GM18507 (cell line): ENCODE measurements at regions not wholly inside any gene's neighbourhood (a gene's known extent, or its start where the extent isn't known, plus 50 kb on each side); places are given as distances from the start of the nearest gene placed in this dataset.
"Not testable (repeated sequence)": the region's sequence is repeated elsewhere in the genome, so short reads cannot be mapped to it uniquely, and the experiment has no call there.

Experiments used
- DNase-seq: peaks from one replicate; pipeline ENCODE4 v3.0.0; 2011; ENCODE audit warnings: low read depth; ENCODE audit not compliant: insufficient read length; ENCODE audit errors: extremely low spot score
- FAIRE-seq: peaks from 2 replicates; lab custom pipeline; 2011; peaks lifted over from hg19 to GRCh38; lab: Jason Lieb, UNC

GRCh38 chr6:117761610-117762009 is 86.3 kb downstream of the NUS1 start:
- DNase-seq (no peak), FAIRE-seq (no peak)

GRCh38 chr6:117771403-117771802 is 96.1 kb downstream of the NUS1 start:
- DNase-seq: peak; percentile 17
- peak; percentile 94 for FAIRE-seq

- no peak for DNase-seq
- FAIRE-seq: no peak
These were observed 101.2 kb downstream of the NUS1 start for GRCh38 chr6:117776441-117776840.

GRCh38 chr6:117781550-117781949 is 106.3 kb downstream of the NUS1 start:
- no peak for DNase-seq
- no peak for FAIRE-seq

- FAIRE-seq (no peak), DNase-seq (no peak)
These were observed 108.0 kb downstream of the NUS1 start for GRCh38 chr6:117783279-117783678.

GRCh38 chr6:117791012-117791411 is 115.7 kb downstream of the NUS1 start:
- FAIRE-seq: no peak
- no peak for DNase-seq

GRCh38 chr6:117795234-117795633 is 111.8 kb upstream of the SLC35F1 start:
- DNase-seq (no peak), FAIRE-seq (no peak)

GRCh38 chr6:117798819-117799218 is 108.2 kb upstream of the SLC35F1 start:
- not testable (repeated sequence) for FAIRE-seq, DNase-seq

- FAIRE-seq: no peak
- no peak for DNase-seq
These were observed 96.8 kb upstream of the SLC35F1 start for GRCh38 chr6:117810269-117810668.

GRCh38 chr6:117817499-117817898 is 89.6 kb upstream of the SLC35F1 start:
- DNase-seq (no peak), FAIRE-seq (no peak)

GRCh38 chr6:117817992-117818391 is 89.1 kb upstream of the SLC35F1 start:
- DNase-seq (no peak), FAIRE-seq (no peak)

- no peak for DNase-seq
- FAIRE-seq: no peak
These were observed 88.6 kb upstream of the SLC35F1 start for GRCh38 chr6:117818449-117818848.

- DNase-seq: no peak
- FAIRE-seq: no peak
These were observed 77.3 kb upstream of the SLC35F1 start for GRCh38 chr6:117829594-117830319.

- FAIRE-seq (no peak), DNase-seq (no peak)
These were observed 69.8 kb upstream of the SLC35F1 start for GRCh38 chr6:117837261-117837660.

- no peak for FAIRE-seq
- no peak for DNase-seq
These were observed 66.5 kb upstream of the SLC35F1 start for GRCh38 chr6:117840541-117840983.

GRCh38 chr6:117847912-117848311 is 59.2 kb upstream of the SLC35F1 start:
- no peak for FAIRE-seq

GRCh38 chr6:117849087-117849486 is 58.0 kb upstream of the SLC35F1 start:
- DNase-seq (no peak), FAIRE-seq (no peak)

More at GRCh38 chr6:117847912-117848311, 59.2 kb upstream of the SLC35F1 start:
- DNase-seq: no peak
